T-helper 1 cell treated with Interleukin-12 subunit alpha and Interleukin-12 subunit beta and Interleukin-4 antibody, amounts not matched to agents 30 μg/mL and 1 μg/mL, for 36 hours (primary cell): ENCODE measurements at regions not wholly inside any gene's neighbourhood (a gene's known extent, or its start where the extent isn't known, plus 50 kb on each side); places are given as distances from the start of the nearest gene placed in this dataset.

Experiments used
- H3K27ac Mint-ChIP-seq: one replicate; pipeline ENCODE4 v1.8.0; 2021; ENCODE audit warnings: mild to moderate bottlenecking, mixed read lengths
- H3K27me3 Mint-ChIP-seq: one replicate; pipeline ENCODE4 v1.8.0; 2021; ENCODE audit warnings: low read depth, mixed read lengths
- H3K36me3 Mint-ChIP-seq: one replicate; pipeline ENCODE4 v1.8.0; 2021; ENCODE audit warnings: low read depth, mixed read lengths
- H3K4me1 Mint-ChIP-seq: one replicate; pipeline ENCODE4 v1.8.0; 2021; ENCODE audit warnings: low read depth, mixed read lengths
- H3K4me3 Mint-ChIP-seq: one replicate; pipeline ENCODE4 v1.8.0; 2021; ENCODE audit warnings: mild to moderate bottlenecking, moderate library complexity, mixed read lengths
- H3K9me3 Mint-ChIP-seq: one replicate; pipeline ENCODE4 v1.8.0; 2021; ENCODE audit warnings: mixed read lengths

DNA sequence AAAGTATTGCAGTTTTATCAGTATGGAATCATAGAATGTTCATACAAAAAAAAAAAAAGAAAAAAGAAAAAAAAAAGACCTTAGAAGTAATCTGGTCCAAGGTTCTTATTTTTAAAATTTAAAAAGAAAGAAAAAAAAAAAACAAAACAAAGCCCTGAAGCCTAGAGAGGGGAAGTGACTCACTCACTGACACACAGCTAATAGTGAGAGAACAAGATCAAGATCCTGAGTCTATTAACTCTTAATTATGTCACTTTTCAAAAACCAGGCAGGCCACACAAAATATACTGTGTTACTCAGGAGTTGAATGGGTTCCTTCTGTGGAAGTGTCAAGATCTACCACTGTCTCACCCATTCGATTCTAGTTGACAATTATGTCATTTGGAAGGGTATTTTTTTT is 433.9 kb upstream of the DAB1 start:
- Mint-ChIP-seq H3K4me3 (no peak overlapping the region), H3K27me3 (no peaks in the 10 kb centered on the region), H3K36me3 (no peaks in the 10 kb centered on the region), H3K9me3 (no peaks in the 10 kb centered on the region), H3K4me1 (no peaks in the 10 kb centered on the region), H3K27ac (no peak overlapping the region)

DNA sequence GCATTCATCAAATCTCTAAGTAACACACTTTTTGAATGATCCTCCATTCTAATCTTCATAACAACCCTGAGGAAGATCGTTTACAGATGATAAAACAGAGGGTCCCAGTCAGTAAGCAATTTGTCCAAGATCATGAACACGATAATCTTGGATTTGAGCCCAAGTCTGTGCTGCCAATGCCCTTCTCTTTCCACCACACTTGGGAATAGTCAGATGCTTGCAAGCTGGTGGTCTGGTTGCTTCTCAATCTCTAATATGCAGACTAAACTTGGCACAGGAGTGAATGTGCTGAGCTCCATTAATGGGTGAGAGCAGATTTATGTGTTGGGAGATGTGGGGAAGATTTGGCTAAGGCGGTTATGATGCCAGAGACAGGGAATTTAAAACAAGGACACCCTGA is 430.6 kb upstream of the DAB1 start:
- no peaks in the 10 kb centered on the region for H3K36me3 Mint-ChIP-seq
- no peak overlapping the region for H3K4me3 Mint-ChIP-seq
- H3K9me3 Mint-ChIP-seq, result no peaks in the 10 kb centered on the region
- H3K27ac Mint-ChIP-seq, result no peak overlapping the region
- no peaks in the 10 kb centered on the region for H3K4me1 Mint-ChIP-seq
- no peaks in the 10 kb centered on the region for H3K27me3 Mint-ChIP-seq

DNA sequence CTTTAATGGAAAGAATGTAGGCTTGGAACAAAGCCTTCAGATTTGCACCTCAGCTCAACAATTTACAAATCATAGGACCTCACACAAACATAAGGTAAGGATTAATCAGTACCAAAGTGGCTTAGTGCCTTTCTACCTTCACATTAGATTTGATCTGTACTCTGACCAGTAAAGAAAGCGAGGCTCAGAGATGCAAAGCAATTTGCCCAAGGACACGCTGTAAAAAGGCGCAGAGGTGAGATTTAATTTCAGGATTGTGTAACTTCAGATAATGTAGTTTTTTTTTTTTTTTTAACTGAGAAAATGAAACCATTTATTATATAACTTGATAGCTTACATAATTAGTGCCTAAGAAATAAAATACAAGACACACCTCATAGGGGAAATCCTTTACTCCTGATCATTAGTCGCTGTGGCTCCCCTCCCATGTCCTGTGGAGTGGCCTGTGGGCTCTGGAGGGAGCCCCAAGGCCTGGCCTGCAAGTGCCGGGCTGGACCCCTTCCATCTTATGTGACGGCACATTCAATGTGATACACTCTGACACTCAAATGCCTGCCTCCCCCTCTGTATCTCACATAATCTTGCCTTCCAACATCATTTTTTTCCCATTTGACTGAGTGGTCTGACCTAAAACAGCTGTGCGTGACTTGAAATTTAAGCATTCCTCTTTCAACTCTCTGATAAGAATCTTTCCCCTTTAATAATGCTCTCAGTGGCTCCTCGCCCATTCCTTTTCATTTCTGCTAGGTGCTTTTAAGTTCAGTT is 426.5 kb upstream of the DAB1 start:
- Mint-ChIP-seq H3K27ac (no peak overlapping the region), H3K27me3 (no peaks in the 10 kb centered on the region), H3K4me1 (no peaks in the 10 kb centered on the region), H3K4me3 (no peak overlapping the region), H3K9me3 (no peaks in the 10 kb centered on the region), H3K36me3 (no peaks in the 10 kb centered on the region)

DNA sequence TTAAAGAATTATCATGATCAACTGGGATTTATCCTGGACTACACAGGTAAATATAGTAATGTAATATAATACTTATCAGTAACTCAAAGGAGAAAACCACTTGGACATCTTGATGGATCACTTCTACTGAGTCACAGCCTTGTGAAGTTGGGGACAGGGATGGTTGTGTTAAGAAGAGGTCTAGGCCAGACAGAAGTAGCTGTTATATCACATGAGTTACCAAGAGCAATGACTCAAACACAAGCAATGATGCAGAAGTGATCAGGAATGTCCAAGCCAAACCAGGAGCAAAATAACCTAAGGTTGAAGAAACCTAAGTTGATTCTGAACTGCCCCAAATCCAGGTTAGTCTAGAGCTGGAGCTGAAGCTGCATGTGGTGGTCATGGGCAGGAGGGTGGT is 424.5 kb upstream of the DAB1 start:
- H3K4me1 Mint-ChIP-seq, result no peaks in the 10 kb centered on the region
- no peak overlapping the region for H3K4me3 Mint-ChIP-seq
- no peaks in the 10 kb centered on the region for H3K9me3 Mint-ChIP-seq

DNA sequence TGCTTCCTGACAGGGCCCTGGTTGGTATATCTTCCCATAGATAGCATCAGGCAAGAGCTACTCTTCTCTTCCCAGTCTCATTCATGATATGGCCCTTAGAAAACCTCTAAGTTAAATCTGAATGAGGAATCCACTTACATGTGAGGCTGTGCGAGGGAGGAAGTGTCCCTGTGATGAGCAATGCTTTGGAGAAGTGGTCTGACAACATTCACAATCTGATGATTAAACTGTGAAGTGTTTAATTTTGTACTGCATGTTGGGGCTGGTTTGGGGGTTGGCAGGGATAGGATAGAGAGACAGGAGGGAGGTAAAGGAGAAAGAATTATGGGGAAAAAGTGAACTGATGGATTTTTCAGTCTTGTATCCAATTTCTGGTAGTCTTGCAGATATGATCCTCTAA is 421.2 kb upstream of the DAB1 start:
- peaks cover 11% of the 10 kb centered on the region for H3K9me3 Mint-ChIP-seq
- no peak overlapping the region for H3K27ac Mint-ChIP-seq
- H3K4me1 Mint-ChIP-seq, result no peaks in the 10 kb centered on the region
- no peaks in the 10 kb centered on the region for H3K36me3 Mint-ChIP-seq
- no peaks in the 10 kb centered on the region for H3K27me3 Mint-ChIP-seq
- no peak overlapping the region for H3K4me3 Mint-ChIP-seq

More for the DNA sequence above, 424.5 kb upstream of the DAB1 start:
- Mint-ChIP-seq H3K27ac (no peak overlapping the region), H3K36me3 (no peaks in the 10 kb centered on the region), H3K27me3 (no peaks in the 10 kb centered on the region)

DNA sequence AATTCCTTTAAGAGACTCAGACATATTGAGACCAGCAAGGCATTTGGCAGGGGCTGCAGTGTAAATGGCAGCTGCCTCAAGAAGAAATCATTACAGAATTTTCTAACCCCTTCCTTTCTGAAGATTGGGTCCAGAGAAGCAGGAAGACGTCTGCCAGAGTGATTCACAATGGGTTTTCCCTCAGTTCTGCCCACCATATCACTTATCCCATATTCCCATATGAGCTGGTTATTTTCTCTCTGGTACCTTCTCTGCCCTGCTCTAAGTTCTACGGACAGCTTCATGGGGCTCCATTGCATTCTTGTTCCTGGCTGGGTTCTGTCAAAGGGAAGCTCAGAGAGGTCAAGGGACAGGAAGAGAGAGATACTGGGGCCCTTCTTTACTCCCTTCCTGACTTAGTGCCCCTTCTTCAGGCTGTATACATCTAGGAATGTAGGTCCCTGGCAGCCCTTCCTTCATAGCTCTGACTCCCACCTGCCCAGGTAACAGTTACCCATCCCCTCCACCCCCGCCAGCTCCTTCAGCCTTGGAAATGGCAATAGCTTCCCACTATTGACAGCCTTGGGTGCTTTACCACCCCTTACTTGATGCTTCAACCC is 420.6 kb upstream of the DAB1 start:
- H3K4me3 Mint-ChIP-seq, result no peak overlapping the region
- H3K27ac Mint-ChIP-seq, result no peak overlapping the region
- no peaks in the 10 kb centered on the region for H3K27me3 Mint-ChIP-seq
- H3K36me3 Mint-ChIP-seq, result no peaks in the 10 kb centered on the region
- H3K9me3 Mint-ChIP-seq, result peaks cover 11% of the 10 kb centered on the region
- H3K4me1 Mint-ChIP-seq, result no peaks in the 10 kb centered on the region

DNA sequence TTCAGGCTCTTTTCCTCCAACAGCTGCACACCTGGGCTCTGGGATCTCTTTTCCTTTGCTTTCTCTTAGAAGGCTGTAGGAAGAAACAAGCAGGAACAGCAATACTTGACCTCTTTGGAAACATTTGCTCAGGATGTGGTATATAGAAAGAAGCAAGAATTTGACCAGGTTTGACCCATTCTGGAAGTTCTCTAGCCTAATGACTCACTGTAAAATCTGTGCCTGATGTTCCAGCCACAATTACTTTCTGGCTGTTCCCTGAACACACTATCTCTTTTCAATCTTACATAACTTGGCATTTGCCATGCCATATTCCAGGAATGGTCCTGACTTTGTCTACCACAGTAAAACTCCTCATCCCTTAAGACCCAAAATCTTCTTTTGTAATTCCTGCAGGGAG is 419.9 kb upstream of the DAB1 start:
- Mint-ChIP-seq H3K36me3 (no peaks in the 10 kb centered on the region), H3K27me3 (no peaks in the 10 kb centered on the region), H3K4me3 (no peak overlapping the region), H3K9me3 (peaks cover 11% of the 10 kb centered on the region), H3K27ac (no peak overlapping the region), H3K4me1 (no peaks in the 10 kb centered on the region)

DNA sequence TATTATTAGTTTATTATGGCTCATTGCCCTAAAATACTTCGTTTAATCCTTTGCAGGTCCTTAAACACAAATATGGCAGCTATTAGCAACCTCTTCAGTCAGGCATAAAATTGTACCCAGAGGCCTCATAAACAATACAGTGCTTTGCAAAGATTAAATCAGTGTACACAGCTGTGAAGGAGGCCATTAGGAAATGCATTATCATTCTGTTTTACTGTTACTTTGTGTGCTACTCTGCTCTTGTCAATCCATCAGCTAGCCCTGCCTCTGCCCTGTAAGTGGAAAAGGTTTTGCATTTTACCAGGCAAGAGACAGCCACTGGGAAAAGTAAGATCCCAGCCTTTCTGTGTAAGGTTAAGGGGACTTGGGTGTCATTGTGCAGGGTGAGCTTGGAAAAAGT is 415.7 kb upstream of the DAB1 start:
- Mint-ChIP-seq H3K9me3 (peaks cover 11% of the 10 kb centered on the region), H3K27ac (no peak overlapping the region), H3K27me3 (no peaks in the 10 kb centered on the region), H3K4me1 (no peaks in the 10 kb centered on the region), H3K4me3 (no peak overlapping the region), H3K36me3 (no peaks in the 10 kb centered on the region)

DNA sequence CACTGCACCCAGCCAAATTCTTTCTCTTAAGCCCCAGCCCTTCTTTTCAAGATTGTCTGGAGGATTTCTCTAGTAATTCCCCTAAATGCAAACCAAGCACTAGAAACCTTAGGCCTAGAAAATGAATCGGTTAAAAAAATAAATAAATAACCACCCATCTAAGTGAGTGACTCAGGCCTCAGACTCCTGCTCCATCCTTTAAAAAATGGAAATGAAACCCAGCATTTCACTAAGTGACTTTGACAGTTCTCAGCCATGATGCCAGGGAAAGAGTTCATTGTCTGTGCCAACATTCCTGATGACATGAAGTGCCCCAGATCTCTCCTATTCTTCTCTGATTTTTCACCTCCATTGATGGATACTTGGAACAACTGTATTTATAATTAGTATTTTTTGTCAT is 415.2 kb upstream of the DAB1 start:
- no peaks in the 10 kb centered on the region for H3K27me3 Mint-ChIP-seq
- H3K4me1 Mint-ChIP-seq, result no peaks in the 10 kb centered on the region
- H3K9me3 Mint-ChIP-seq, result peaks cover 11% of the 10 kb centered on the region
- no peak overlapping the region for H3K27ac Mint-ChIP-seq
- H3K36me3 Mint-ChIP-seq, result no peaks in the 10 kb centered on the region
- H3K4me3 Mint-ChIP-seq, result no peak overlapping the region

DNA sequence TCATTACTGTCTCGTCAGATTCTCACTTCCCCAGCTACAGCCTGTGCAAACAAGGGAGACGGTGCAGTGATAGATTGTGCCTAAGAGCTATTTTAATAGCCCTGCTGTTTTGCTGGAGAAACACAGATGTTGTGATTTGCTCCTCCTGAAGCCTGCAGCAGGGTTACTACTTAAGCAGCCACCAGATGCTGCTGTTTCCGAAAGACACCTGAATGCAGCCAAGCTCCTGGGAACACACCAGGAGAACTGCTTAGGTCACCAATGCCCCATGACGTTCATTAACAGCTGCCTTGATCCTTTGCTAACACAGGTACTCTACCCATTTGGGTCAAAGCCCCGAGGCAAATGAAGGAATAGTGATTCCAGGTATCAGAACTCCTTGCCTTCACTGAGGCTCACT is 411.8 kb upstream of the DAB1 start:
- H3K27ac Mint-ChIP-seq, result no peak overlapping the region
- no peaks in the 10 kb centered on the region for H3K27me3 Mint-ChIP-seq
- H3K4me1 Mint-ChIP-seq, result no peaks in the 10 kb centered on the region

DNA sequence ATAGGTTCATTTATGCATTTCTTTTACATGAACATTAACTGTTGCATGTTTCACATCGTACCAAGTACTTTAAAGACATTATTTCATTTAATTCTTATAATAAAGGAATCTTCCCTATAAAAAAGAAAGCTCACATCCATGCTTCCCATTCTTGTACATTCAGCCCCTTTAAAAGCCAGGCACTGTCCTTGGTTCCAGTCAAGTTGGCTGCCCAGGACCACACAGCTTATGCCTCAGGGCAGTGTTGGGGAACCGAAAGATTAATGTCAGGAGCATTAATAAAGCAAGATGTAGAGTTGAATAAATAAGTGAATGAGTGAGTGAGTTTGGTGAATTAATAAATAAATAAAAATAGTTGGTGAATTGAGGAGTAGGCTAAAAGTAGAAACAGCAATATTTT is 409.4 kb upstream of the DAB1 start:
- Mint-ChIP-seq H3K9me3 (no peaks in the 10 kb centered on the region), H3K4me1 (no peaks in the 10 kb centered on the region), H3K27ac (no peak overlapping the region), H3K36me3 (no peaks in the 10 kb centered on the region), H3K4me3 (no peak overlapping the region), H3K27me3 (no peaks in the 10 kb centered on the region)

More for the DNA sequence above, 411.8 kb upstream of the DAB1 start:
- Mint-ChIP-seq H3K9me3 (peaks cover 1% of the 10 kb centered on the region), H3K36me3 (no peaks in the 10 kb centered on the region), H3K4me3 (no peak overlapping the region)

DNA sequence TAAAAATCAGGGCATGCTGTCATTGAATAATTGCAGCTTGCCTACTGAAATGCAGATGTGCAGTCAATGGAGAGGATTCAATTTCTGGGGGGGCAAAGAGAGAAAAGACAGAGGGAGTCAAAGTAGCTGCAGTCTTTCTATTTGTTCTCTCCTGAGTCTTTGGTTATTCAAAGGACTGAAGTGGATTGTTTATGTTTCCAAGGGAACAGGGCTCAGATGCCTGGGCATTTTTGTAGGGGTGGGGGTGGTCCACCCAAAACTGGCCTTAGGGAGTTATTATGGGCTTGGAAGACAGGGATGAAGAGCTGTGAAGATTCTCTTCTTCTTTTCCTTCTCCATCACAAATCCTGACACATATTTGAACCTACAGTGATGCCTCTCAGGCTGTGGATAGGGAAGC is 408.8 kb upstream of the DAB1 start:
- Mint-ChIP-seq H3K4me3 (no peak overlapping the region), H3K36me3 (no peaks in the 10 kb centered on the region), H3K9me3 (no peaks in the 10 kb centered on the region), H3K27me3 (no peaks in the 10 kb centered on the region), H3K27ac (no peak overlapping the region), H3K4me1 (no peaks in the 10 kb centered on the region)

DNA sequence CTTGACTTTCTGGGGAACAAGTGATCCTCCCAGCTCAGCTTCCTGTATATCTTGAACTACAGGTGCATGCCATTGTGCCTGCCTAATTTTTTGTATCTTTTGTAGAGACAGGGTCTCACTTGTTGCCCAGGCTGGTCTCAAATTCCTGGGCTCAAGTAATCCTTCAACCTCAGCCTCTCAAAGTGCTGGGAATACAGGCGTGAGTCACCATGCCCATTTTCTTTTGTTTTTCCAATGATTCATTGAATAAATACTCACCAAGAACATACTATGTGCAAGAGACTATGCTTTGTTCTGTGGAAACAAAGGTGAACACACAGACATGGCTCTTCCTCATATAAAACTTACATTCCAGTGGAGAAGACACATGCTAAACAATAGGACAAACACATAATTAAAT is 407.8 kb upstream of the DAB1 start:
- no peaks in the 10 kb centered on the region for H3K27me3 Mint-ChIP-seq
- no peaks in the 10 kb centered on the region for H3K9me3 Mint-ChIP-seq
- H3K27ac Mint-ChIP-seq, result no peak overlapping the region
- H3K36me3 Mint-ChIP-seq, result no peaks in the 10 kb centered on the region
- no peaks in the 10 kb centered on the region for H3K4me1 Mint-ChIP-seq
- H3K4me3 Mint-ChIP-seq, result no peak overlapping the region

DNA sequence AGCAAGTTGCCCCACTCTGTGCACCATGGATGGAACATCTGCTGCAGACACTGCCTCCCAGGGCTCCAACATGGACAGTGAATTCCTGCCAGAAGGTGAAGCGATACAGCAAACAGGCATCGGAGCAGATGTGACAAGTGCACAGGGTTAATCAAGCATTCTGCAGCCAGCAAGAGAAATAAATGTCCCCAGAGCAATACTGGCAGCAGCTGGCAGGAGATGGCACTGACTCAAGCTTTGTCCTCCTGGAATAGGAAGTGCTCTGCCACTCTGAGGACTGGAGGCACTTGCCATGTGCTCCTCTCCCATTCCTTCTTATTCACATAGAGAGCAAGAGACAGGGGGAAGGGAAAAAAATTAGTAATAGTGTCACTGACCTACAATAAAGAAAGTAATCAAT is 402.7 kb upstream of the DAB1 start:
- Mint-ChIP-seq H3K27me3 (no peaks in the 10 kb centered on the region), H3K4me3 (no peak overlapping the region), H3K36me3 (no peaks in the 10 kb centered on the region), H3K27ac (no peak overlapping the region), H3K4me1 (no peaks in the 10 kb centered on the region), H3K9me3 (no peaks in the 10 kb centered on the region)

DNA sequence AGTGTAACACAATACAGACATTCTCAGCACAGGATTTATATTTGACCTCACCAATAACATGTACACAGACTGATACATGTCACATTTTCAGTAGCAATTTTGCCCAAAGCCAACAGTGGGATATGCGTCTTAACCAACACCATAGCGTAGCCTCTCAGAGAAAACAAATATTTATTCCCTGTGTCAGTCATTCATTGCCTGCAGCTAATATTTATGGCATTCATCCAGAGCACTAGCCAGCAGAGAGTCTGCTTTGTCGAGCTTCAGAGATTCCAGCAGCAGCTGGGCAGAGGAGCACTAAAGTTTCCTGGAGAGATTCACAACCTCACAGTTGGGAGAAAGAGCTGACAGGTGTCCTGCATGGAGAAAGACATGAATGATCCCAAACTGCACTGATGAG is 400.7 kb upstream of the DAB1 start:
- no peak overlapping the region for H3K4me3 Mint-ChIP-seq

More for the DNA sequence above, 400.7 kb upstream of the DAB1 start:
- Mint-ChIP-seq H3K27ac (no peak overlapping the region), H3K27me3 (no peaks in the 10 kb centered on the region), H3K4me1 (no peaks in the 10 kb centered on the region), H3K36me3 (no peaks in the 10 kb centered on the region), H3K9me3 (no peaks in the 10 kb centered on the region)
